Esophagus muscularis mucosa (tissue), 4 donors: ENCODE measurements at regions not wholly inside any gene's neighbourhood (a gene's known extent, or its start where the extent isn't known, plus 50 kb on each side); places are given as distances from the start of the nearest gene placed in this dataset.

ENCODE experiments used
- DNase-seq: peaks from one replicate; pipeline ENCODE4 v3.0.0-alpha.2; 2017; ENCODE audit errors: extremely low spot score
- H3K27ac ChIP-seq, 4 donors: fragments of 200-600 bp; sonication (generic); replicated peaks in 1 of 4; 1 replicate in 3 of 4; 2 replicates in 1 of 4; pipeline ENCODE4 v1.5.1; 2016 to 2019; ENCODE audit warnings: mild to moderate bottlenecking in 1 of 4
- H3K27me3 ChIP-seq, 4 donors: fragments of 200-600 bp; sonication (generic); one replicate each; pipeline versions ENCODE4 v1.5.1 to v1.6.0; 2016 to 2019
- H3K36me3 ChIP-seq, 4 donors: fragments of 200-600 bp; sonication (generic); one replicate each; pipeline ENCODE4 v1.5.1; 2016 to 2019
- H3K4me1 ChIP-seq, 4 donors: fragments of 200-600 bp; sonication (generic); one replicate each; pipeline ENCODE4 v1.5.1; 2016 to 2019
- H3K4me3 ChIP-seq, 4 donors: fragments of 200-600 bp; sonication (generic); 1 replicate in 2 of 4; 2 replicates in 2 of 4; pipeline ENCODE4 v1.5.1; 2016 to 2019; ENCODE audit warnings: mild to moderate bottlenecking in 4 of 4, moderate library complexity in 1 of 4
- H3K9me3 ChIP-seq, 4 donors: fragments of 200-600 bp; sonication (generic); 1 replicate in 3 of 4; 2 replicates in 1 of 4; pipeline ENCODE4 v1.5.1; 2016 to 2019
- CTCF ChIP-seq, 3 experiments: fragments of 200-600 bp in 2 of 3; fragments of 450-650 bp in 1 of 3; sonication (generic) in 2 of 3; IDR thresholded peaks; one replicate each; pipeline ENCODE4 v1.5.1; 2017 to 2019; ENCODE audit warnings: antibody characterized with exemption in 3 of 3, mild to moderate bottlenecking in 2 of 3, moderate library complexity in 1 of 3
- EP300 ChIP-seq: sonication (generic); formaldehyde crosslinking; IDR thresholded peaks from one replicate; pipeline ENCODE4 v1.6.1; 2017; ENCODE audit warnings: antibody characterized with exemption
- POLR2A ChIP-seq: fragments of 450-650 bp; IDR thresholded peaks from one replicate; pipeline ENCODE4 v1.6.1; 2017; ENCODE audit warnings: antibody characterized with exemption, moderate library complexity, mild to moderate bottlenecking, low read depth
- POLR2AphosphoS5 ChIP-seq, 2 donors: sonication (generic); formaldehyde crosslinking; IDR thresholded peaks; one replicate each; pipeline ENCODE4 v1.6.1; 2017; ENCODE audit warnings: antibody characterized with exemption in 2 of 2
- WGBS: methylation state at CpG from one replicate; pipeline ENCODE4 v1.1.5; 2018; 5-methylcytosine and 5-hydroxymethylcytosine counted together
- intact Hi-C: fragments of 100-400 bp; cut with DNase I; formaldehyde crosslinking; loops from one replicate; pipeline ENCODE4 v1.15.1; 2023

GRCh38 chr20:58592076-58592695 lies 58.9 kb upstream of the STX16 start:
- Histone ChIP-seq H3K9me3 (no peaks in the 10 kb centered on the region), H3K4me1 (peaks cover 4 to 73% (median 56%) of the 10 kb centered on the region in 4 donors), H3K36me3 (no peaks in the 10 kb centered on the region), H3K4me3 (no peak overlapping the region), H3K27ac (no peak overlapping the region), H3K27me3 (no peaks in the 10 kb centered on the region)
- 90% methylated on average over 13 of the region's 13 CpGs for WGBS
- no peak for DNase-seq
- intact Hi-C loops: no loop called here
- TF ChIP-seq POLR2A (no peak), EP300 (no peak), POLR2AphosphoS5 (IDR thresholded peaks at IDR 0.05) (no peak), CTCF (IDR thresholded peaks at IDR 0.05) (no peak)

- Histone ChIP-seq H3K4me3 (no peak overlapping the region), H3K9me3 (no peaks in the 10 kb centered on the region), H3K4me1 (peaks cover 0 to 62% (median 43%) of the 10 kb centered on the region in 4 donors), H3K27me3 (no peaks in the 10 kb centered on the region), H3K36me3 (no peaks in the 10 kb centered on the region), H3K27ac (no peak overlapping the region)
- DNase-seq: no peak
- TF ChIP-seq POLR2AphosphoS5 (IDR thresholded peaks at IDR 0.05): no peak
- no peak for TF ChIP-seq EP300
- no peak for TF ChIP-seq POLR2A
- TF ChIP-seq CTCF (IDR thresholded peaks at IDR 0.05): no peak
- 68% methylated on average over 12 of the region's 12 CpGs for WGBS
- intact Hi-C loops: no loop called here
Observed at GRCh38 chr20:58590679-58591473, 60.2 kb upstream of the STX16 start.

GRCh38 chr20:58587467-58587866 lies 63.6 kb upstream of the STX16 start:
- H3K27me3 ChIP-seq: no peaks in the 10 kb centered on the region
- no peaks in the 10 kb centered on the region for H3K9me3 ChIP-seq
- no peak for TF ChIP-seq POLR2AphosphoS5 (IDR thresholded peaks at IDR 0.05)
- TF ChIP-seq EP300: no peak
- no peak for DNase-seq
- 90% methylated on average over 8 of the region's 9 CpGs for WGBS
- H3K4me1 ChIP-seq: peaks cover 0 to 42% (median 20%) of the 10 kb centered on the region in 4 donors
- no peak overlapping the region for H3K27ac ChIP-seq
- intact Hi-C loops: no loop called here
- H3K36me3 ChIP-seq: no peaks in the 10 kb centered on the region
- no peak overlapping the region for H3K4me3 ChIP-seq

- H3K36me3 ChIP-seq: no peaks in the 10 kb centered on the region
- peaks cover 0 to 40% (median 20%) of the 10 kb centered on the region in 4 donors for H3K4me1 ChIP-seq
- H3K27ac ChIP-seq: no peak overlapping the region
- H3K27me3 ChIP-seq: no peaks in the 10 kb centered on the region
- 97% methylated on average over 6 of the region's 6 CpGs for WGBS
- no peak for TF ChIP-seq CTCF (IDR thresholded peaks at IDR 0.05)
- no peaks in the 10 kb centered on the region for H3K9me3 ChIP-seq
- H3K4me3 ChIP-seq: no peak overlapping the region
- intact Hi-C loops: no loop called here
- no peak for DNase-seq
Observed at GRCh38 chr20:58586565-58587093, 64.5 kb upstream of the STX16 start.

GRCh38 chr20:58585753-58586540 lies 65.1 kb upstream of the STX16 start:
- Histone ChIP-seq H3K9me3 (no peaks in the 10 kb centered on the region), H3K4me1 (peaks cover 0 to 37% (median 20%) of the 10 kb centered on the region in 4 donors), H3K36me3 (no peaks in the 10 kb centered on the region), H3K27ac (no peak overlapping the region), H3K4me3 (no peak overlapping the region), H3K27me3 (no peaks in the 10 kb centered on the region)
- TF ChIP-seq EP300 (no peak), POLR2A (no peak), POLR2AphosphoS5 (IDR thresholded peaks at IDR 0.05) (no peak), CTCF (IDR thresholded peaks at IDR 0.05) (no peak)
- WGBS: 44% methylated on average over 8 of the region's 8 CpGs
- intact Hi-C loops: no loop called here
- no peak for DNase-seq
